Esophagus muscularis mucosa (tissue), 3 donors: ENCODE measurements at regions not wholly inside any gene's neighbourhood (a gene's known extent, or its start where the extent isn't known, plus 50 kb on each side); places are given as distances from the start of the nearest gene placed in this dataset.

Experiments
- CTCF ChIP-seq, 3 experiments: fragments of 200-600 bp in 2 of 3; fragments of 450-650 bp in 1 of 3; sonication (generic) in 2 of 3; IDR thresholded peaks; one replicate each; pipeline ENCODE4 v1.5.1; 2017 to 2019; ENCODE audit warnings: antibody characterized with exemption in 3 of 3, mild to moderate bottlenecking in 2 of 3, moderate library complexity in 1 of 3
- POLR2AphosphoS5 ChIP-seq, 2 donors: sonication (generic); formaldehyde crosslinking; IDR thresholded peaks; one replicate each; pipeline ENCODE4 v1.6.1; 2017; ENCODE audit warnings: antibody characterized with exemption in 2 of 2

DNA sequence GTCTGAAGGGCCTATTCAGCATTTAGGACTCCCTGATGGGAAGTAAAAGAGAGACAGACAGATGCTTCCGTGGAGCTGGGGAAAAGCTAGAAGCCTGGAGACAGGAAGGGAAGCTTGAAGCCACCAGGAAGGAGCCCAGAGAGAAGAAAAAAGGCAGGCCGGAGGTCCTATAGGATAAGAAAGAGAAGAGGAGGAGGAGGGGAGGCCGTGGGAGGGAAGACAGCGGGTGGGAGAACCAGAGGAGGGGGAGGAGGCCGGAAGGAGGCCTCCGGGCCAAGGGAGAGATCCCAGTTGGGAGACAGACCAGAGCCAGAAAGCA is 107.1 kb upstream of the PKDCC start:
- TF ChIP-seq POLR2AphosphoS5 (IDR thresholded peaks at IDR 0.05) (no peak), CTCF (IDR thresholded peaks at IDR 0.05) (no peak)
